OCI-LY3 (cell line): ENCODE measurements at regions not wholly inside any gene's neighbourhood (a gene's known extent, or its start where the extent isn't known, plus 50 kb on each side); places are given as distances from the start of the nearest gene placed in this dataset.

Experiments
- EZH2phosphoT487 ChIP-seq: fragments of 200-600 bp; shearing (Covaris generic); IDR thresholded peaks from 2 replicates; pipeline ENCODE4 v1.6.1; 2018; ENCODE audit warnings: antibody characterized with exemption, mixed run types, low read depth
- TF ChIP-seq, protein P1 (sequence below): fragments of 200-600, 300-600 bp; sonication (generic); IDR thresholded peaks from 2 replicates; pipeline ENCODE4 v1.5.1; 2014; ENCODE audit warnings: antibody characterized with exemption, low read length, low read depth

DNA sequence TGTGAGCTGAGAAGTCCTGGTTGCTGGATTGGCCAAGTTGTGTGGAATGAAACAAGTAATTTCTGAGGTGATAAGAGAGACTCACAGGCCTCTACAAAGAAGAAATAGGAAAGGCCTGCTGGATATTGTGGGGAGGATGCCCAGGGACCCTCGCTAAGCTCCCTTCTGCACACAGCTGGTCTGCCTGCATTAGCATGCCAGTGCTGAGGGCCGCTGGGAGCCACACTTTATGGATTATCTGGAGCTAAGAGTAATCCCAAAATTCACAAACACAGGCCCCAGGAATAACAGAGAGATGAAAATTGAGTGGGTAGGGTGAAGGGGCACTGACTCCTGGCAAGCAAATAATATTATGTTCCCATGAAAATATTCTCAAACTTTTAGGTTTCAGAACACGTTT lies 114.9 kb upstream of the SIX3 start:
- TF ChIP-seq, protein P1, sequence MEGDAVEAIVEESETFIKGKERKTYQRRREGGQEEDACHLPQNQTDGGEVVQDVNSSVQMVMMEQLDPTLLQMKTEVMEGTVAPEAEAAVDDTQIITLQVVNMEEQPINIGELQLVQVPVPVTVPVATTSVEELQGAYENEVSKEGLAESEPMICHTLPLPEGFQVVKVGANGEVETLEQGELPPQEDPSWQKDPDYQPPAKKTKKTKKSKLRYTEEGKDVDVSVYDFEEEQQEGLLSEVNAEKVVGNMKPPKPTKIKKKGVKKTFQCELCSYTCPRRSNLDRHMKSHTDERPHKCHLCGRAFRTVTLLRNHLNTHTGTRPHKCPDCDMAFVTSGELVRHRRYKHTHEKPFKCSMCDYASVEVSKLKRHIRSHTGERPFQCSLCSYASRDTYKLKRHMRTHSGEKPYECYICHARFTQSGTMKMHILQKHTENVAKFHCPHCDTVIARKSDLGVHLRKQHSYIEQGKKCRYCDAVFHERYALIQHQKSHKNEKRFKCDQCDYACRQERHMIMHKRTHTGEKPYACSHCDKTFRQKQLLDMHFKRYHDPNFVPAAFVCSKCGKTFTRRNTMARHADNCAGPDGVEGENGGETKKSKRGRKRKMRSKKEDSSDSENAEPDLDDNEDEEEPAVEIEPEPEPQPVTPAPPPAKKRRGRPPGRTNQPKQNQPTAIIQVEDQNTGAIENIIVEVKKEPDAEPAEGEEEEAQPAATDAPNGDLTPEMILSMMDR, result no peak
- TF ChIP-seq EZH2phosphoT487, result no peak
